WTC11 (cell line): ENCODE measurements at regions not wholly inside any gene's neighbourhood (a gene's known extent, or its start where the extent isn't known, plus 50 kb on each side); places are given as distances from the start of the nearest gene placed in this dataset.

Experiments used
- ARID4B ChIP-seq: sonication (generic); formaldehyde crosslinking; IDR thresholded peaks from 2 replicates; pipeline ENCODE4 v1.8.0; 2023; ENCODE audit warnings: missing genetic modification reagents, mild to moderate bottlenecking, borderline replicate concordance
- GRHL2 ChIP-seq: fragments of 250-450 bp; sonication (Bioruptor Pico); IDR thresholded peaks from 2 replicates; pipeline ENCODE4 v1.8.0; 2022; ENCODE audit warnings: mild to moderate bottlenecking, moderate library complexity; ENCODE audit not compliant: insufficient replicate concordance, severe bottlenecking
- MXD4 ChIP-seq: fragments of 250-450 bp; sonication (Bioruptor Pico); IDR thresholded peaks from 2 replicates; pipeline ENCODE4 v1.8.0; 2021; ENCODE audit warnings: mild to moderate bottlenecking, moderate library complexity, borderline replicate concordance
- SMAD4 ChIP-seq: sonication (generic); formaldehyde crosslinking; IDR thresholded peaks from 2 replicates; pipeline ENCODE4 v1.8.0; 2022; ENCODE audit warnings: mild to moderate bottlenecking, missing genetic modification reagents
- TCF7 ChIP-seq: sonication (generic); formaldehyde crosslinking; IDR thresholded peaks from 2 replicates; pipeline ENCODE4 v1.8.0; 2022; ENCODE audit warnings: mild to moderate bottlenecking, low read depth, missing genetic modification reagents, moderate library complexity
- USF2 ChIP-seq: sonication (generic); formaldehyde crosslinking; IDR thresholded peaks from 2 replicates; pipeline ENCODE4 v1.8.1; 2023; ENCODE audit warnings: mild to moderate bottlenecking, missing genetic modification reagents, moderate library complexity
- ZBTB43 ChIP-seq: sonication (generic); formaldehyde crosslinking; IDR thresholded peaks from 2 replicates; pipeline ENCODE4 v1.8.1; 2023; ENCODE audit warnings: mild to moderate bottlenecking, missing genetic modification reagents
- ZNF317 ChIP-seq: sonication (generic); formaldehyde crosslinking; IDR thresholded peaks from 2 replicates; pipeline ENCODE4 v1.8.1; 2023; ENCODE audit warnings: low read depth, mild to moderate bottlenecking, moderate library complexity, missing genetic modification reagents, borderline replicate concordance
- TF ChIP-seq, protein P1 (sequence below): fragments of 250-450 bp; sonication (Bioruptor Pico); IDR thresholded peaks from 2 replicates; pipeline ENCODE4 v1.9.0; 2021; ENCODE audit warnings: moderate library complexity, mild to moderate bottlenecking, inconsistent platforms, borderline replicate concordance
- TF ChIP-seq, protein P2 (sequence below): fragments of 200-600 bp; IDR thresholded peaks from 2 replicates; pipeline ENCODE4 v1.8.0; 2022; ENCODE audit warnings: antibody characterized with exemption
- TF ChIP-seq, protein P3 (sequence below): sonication (generic); formaldehyde crosslinking; IDR thresholded peaks from 2 replicates; pipeline ENCODE4 v1.8.0; 2022; ENCODE audit warnings: missing genetic modification reagents
- TF ChIP-seq, protein P4 (sequence below): fragments of 250-450 bp; sonication (Bioruptor Pico); IDR thresholded peaks from 2 replicates; pipeline ENCODE4 v2.1.2; 2022; ENCODE audit warnings: mild to moderate bottlenecking, moderate library complexity

DNA sequence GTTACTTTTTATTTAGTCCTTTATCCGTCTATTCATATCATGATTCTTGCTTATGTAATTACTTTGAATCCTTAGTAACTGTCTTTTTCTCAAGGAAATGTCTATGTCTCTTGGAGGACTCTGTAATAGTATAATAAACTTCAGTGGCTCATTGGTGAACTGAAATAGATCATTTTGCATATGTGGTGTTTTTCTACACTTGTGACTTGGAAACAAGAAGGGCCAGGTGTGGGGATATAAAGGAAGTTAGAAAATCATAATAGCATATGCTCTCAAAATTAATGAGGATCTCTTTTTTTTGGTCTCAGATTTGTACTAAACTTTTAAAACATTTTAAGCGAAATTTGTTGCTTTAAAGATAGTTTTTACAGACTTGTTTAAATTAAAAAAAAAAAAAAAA lies 453.0 kb upstream of the CDH20 start (continued):
- TF ChIP-seq ZBTB43 (no peak), MXD4 (CRISPR knock-in tag) (no peak), USF2 (CRISPR knock-in tag) (no peak), ZNF317 (CRISPR knock-in tag) (no peak), SMAD4 (CRISPR knock-in tag) (no peak), TCF7 (CRISPR knock-in tag) (no peak), GRHL2 (CRISPR knock-in tag) (no peak), ARID4B (CRISPR knock-in tag) (no peak)
- TF ChIP-seq, protein P1, sequence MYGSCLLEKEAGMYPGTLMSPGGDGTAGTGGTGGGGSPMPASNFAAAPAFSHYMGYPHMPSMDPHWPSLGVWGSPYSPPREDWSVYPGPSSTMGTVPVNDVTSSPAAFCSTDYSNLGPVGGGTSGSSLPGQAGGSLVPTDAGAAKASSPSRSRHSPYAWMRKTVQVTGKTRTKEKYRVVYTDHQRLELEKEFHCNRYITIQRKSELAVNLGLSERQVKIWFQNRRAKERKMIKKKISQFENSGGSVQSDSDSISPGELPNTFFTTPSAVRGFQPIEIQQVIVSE (CRISPR knock-in tag): no peak
- TF ChIP-seq, protein P2, sequence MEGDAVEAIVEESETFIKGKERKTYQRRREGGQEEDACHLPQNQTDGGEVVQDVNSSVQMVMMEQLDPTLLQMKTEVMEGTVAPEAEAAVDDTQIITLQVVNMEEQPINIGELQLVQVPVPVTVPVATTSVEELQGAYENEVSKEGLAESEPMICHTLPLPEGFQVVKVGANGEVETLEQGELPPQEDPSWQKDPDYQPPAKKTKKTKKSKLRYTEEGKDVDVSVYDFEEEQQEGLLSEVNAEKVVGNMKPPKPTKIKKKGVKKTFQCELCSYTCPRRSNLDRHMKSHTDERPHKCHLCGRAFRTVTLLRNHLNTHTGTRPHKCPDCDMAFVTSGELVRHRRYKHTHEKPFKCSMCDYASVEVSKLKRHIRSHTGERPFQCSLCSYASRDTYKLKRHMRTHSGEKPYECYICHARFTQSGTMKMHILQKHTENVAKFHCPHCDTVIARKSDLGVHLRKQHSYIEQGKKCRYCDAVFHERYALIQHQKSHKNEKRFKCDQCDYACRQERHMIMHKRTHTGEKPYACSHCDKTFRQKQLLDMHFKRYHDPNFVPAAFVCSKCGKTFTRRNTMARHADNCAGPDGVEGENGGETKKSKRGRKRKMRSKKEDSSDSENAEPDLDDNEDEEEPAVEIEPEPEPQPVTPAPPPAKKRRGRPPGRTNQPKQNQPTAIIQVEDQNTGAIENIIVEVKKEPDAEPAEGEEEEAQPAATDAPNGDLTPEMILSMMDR: no peak
- TF ChIP-seq, protein P3, sequence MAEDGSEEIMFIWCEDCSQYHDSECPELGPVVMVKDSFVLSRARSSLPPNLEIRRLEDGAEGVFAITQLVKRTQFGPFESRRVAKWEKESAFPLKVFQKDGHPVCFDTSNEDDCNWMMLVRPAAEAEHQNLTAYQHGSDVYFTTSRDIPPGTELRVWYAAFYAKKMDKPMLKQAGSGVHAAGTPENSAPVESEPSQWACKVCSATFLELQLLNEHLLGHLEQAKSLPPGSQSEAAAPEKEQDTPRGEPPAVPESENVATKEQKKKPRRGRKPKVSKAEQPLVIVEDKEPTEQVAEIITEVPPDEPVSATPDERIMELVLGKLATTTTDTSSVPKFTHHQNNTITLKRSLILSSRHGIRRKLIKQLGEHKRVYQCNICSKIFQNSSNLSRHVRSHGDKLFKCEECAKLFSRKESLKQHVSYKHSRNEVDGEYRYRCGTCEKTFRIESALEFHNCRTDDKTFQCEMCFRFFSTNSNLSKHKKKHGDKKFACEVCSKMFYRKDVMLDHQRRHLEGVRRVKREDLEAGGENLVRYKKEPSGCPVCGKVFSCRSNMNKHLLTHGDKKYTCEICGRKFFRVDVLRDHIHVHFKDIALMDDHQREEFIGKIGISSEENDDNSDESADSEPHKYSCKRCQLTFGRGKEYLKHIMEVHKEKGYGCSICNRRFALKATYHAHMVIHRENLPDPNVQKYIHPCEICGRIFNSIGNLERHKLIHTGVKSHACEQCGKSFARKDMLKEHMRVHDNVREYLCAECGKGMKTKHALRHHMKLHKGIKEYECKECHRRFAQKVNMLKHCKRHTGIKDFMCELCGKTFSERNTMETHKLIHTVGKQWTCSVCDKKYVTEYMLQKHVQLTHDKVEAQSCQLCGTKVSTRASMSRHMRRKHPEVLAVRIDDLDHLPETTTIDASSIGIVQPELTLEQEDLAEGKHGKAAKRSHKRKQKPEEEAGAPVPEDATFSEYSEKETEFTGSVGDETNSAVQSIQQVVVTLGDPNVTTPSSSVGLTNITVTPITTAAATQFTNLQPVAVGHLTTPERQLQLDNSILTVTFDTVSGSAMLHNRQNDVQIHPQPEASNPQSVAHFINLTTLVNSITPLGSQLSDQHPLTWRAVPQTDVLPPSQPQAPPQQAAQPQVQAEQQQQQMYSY (CRISPR knock-in tag): no peak
- TF ChIP-seq, protein P4, sequence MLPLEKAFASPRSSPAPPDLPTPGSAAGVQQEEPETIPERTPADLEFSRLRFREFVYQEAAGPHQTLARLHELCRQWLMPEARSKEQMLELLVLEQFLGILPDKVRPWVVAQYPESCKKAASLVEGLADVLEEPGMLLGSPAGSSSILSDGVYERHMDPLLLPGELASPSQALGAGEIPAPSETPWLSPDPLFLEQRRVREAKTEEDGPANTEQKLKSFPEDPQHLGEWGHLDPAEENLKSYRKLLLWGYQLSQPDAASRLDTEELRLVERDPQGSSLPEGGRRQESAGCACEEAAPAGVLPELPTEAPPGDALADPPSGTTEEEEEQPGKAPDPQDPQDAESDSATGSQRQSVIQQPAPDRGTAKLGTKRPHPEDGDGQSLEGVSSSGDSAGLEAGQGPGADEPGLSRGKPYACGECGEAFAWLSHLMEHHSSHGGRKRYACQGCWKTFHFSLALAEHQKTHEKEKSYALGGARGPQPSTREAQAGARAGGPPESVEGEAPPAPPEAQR: no peak
